Naive thymus-derived CD8-positive, alpha-beta T cell (primary cell): ENCODE measurements at regions not wholly inside any gene's neighbourhood (a gene's known extent, or its start where the extent isn't known, plus 50 kb on each side); places are given as distances from the start of the nearest gene placed in this dataset.
"Not testable (repeated sequence)": the region's sequence is repeated elsewhere in the genome, so short reads cannot be mapped to it uniquely, and the experiment has no call there.

Experiments used
- ATAC-seq, 2 donors: fragments of 150-1000 bp; cut with Tn5 transposase in 1 of 2; sonication (Bioruptor Pico), chemical (Tn5 transposase) in 1 of 2; 1 replicate in 1 of 2; 2 replicates in 1 of 2; pipeline ENCODE4 v1.10.0; 2021; ENCODE audit warnings: mild to moderate bottlenecking in 2 of 2, moderate library complexity in 2 of 2
- POLR2A ChIA-PET: fragments of 350-600 bp; sonication (Branson Sonifier 250); formaldehyde crosslinking; loops from one replicate; lab custom pipeline; 2021; ENCODE audit warnings: antibody characterized with exemption; lab: Charles Lee
- DNase-seq, 10 donors: peaks; one replicate each; pipeline versions ENCODE4 v3.0.0 to v3.0.0-alpha.2; 2020 to 2022
- H3K27ac Mint-ChIP-seq, 10 donors: one replicate each; pipeline ENCODE4 v1.8.0; 2020 to 2022; ENCODE audit warnings: mild to moderate bottlenecking in 10 of 10, mixed read lengths in 10 of 10, moderate library complexity in 4 of 10, inconsistent platforms in 1 of 10
- H3K27me3 Mint-ChIP-seq, 5 donors: one replicate each; pipeline ENCODE4 v1.8.0; 2021 to 2022; ENCODE audit warnings: mixed read lengths in 5 of 5
- H3K36me3 Mint-ChIP-seq, 3 donors: one replicate each; pipeline ENCODE4 v1.8.0; 2020 to 2022; ENCODE audit warnings: mixed read lengths in 3 of 3, mild to moderate bottlenecking in 2 of 3, inconsistent platforms in 1 of 3
- H3K4me1 Mint-ChIP-seq, 4 donors: one replicate each; pipeline ENCODE4 v1.8.0; 2021 to 2022; ENCODE audit warnings: mixed read lengths in 4 of 4
- H3K4me3 Mint-ChIP-seq, 10 donors: one replicate each; pipeline ENCODE4 v1.8.0; 2020 to 2022; ENCODE audit warnings: mild to moderate bottlenecking in 10 of 10, mixed read lengths in 10 of 10, moderate library complexity in 6 of 10, inconsistent platforms in 1 of 10
- H3K9me3 Mint-ChIP-seq, 9 donors: one replicate each; pipeline ENCODE4 v1.8.0; 2020 to 2022; ENCODE audit warnings: mixed read lengths in 9 of 9, mild to moderate bottlenecking in 3 of 9, inconsistent platforms in 1 of 9, moderate library complexity in 1 of 9

GRCh38 chr20:23146181-23146580 is 60.1 kb upstream of the CD93 start:
- Mint-ChIP-seq H3K27me3 (peaks cover 0 to 9% (median 0%) of the 10 kb centered on the region in 5 donors), H3K36me3 (no peaks in the 10 kb centered on the region), H3K27ac (no peak overlapping the region), H3K4me3 (no peak overlapping the region), H3K9me3 (no peaks in the 10 kb centered on the region), H3K4me1 (peaks cover 0 to 29% (median 7%) of the 10 kb centered on the region in 4 donors)
- no peak for ATAC-seq
- POLR2A ChIA-PET: no interaction called here
- no peak for DNase-seq

GRCh38 chr20:23145281-23145700 is 59.2 kb upstream of the CD93 start:
- peaks cover 0 to 9% (median 0%) of the 10 kb centered on the region in 5 donors for H3K27me3 Mint-ChIP-seq
- POLR2A ChIA-PET: no interaction called here
- no peak for DNase-seq
- H3K4me1 Mint-ChIP-seq: peaks cover 0 to 29% (median 7%) of the 10 kb centered on the region in 4 donors
- H3K36me3 Mint-ChIP-seq: no peaks in the 10 kb centered on the region
- no peak overlapping the region for H3K4me3 Mint-ChIP-seq
- no peaks in the 10 kb centered on the region for H3K9me3 Mint-ChIP-seq
- no peak overlapping the region for H3K27ac Mint-ChIP-seq
- no peak for ATAC-seq

GRCh38 chr20:23144856-23145255 is 58.7 kb upstream of the CD93 start:
- ATAC-seq (no peak), DNase-seq (no peak)
- no peaks in the 10 kb centered on the region for H3K9me3 Mint-ChIP-seq
- peaks cover 0 to 9% (median 0%) of the 10 kb centered on the region in 5 donors for H3K27me3 Mint-ChIP-seq
- peaks cover 0 to 29% (median 7%) of the 10 kb centered on the region in 4 donors for H3K4me1 Mint-ChIP-seq
- no peak overlapping the region for H3K4me3 Mint-ChIP-seq
- H3K36me3 Mint-ChIP-seq: no peaks in the 10 kb centered on the region
- POLR2A ChIA-PET: no interaction called here
- H3K27ac Mint-ChIP-seq: no peak overlapping the region

- Mint-ChIP-seq H3K4me3 (no peak overlapping the region), H3K36me3 (no peaks in the 10 kb centered on the region), H3K27me3 (peaks cover 0 to 9% (median 0%) of the 10 kb centered on the region in 5 donors), H3K4me1 (peaks cover 0 to 29% (median 7%) of the 10 kb centered on the region in 4 donors), H3K27ac (no peak overlapping the region), H3K9me3 (no peaks in the 10 kb centered on the region)
- ATAC-seq (no peak), DNase-seq (no peak)
- POLR2A ChIA-PET: no interaction called here
These were observed 58.0 kb upstream of the CD93 start for GRCh38 chr20:23143986-23144690.

- no peaks in the 10 kb centered on the region for H3K36me3 Mint-ChIP-seq
- H3K4me1 Mint-ChIP-seq: peaks cover 0 to 28% (median 7%) of the 10 kb centered on the region in 4 donors
- ATAC-seq: no peak
- POLR2A ChIA-PET: no interaction called here
- H3K27me3 Mint-ChIP-seq: peaks cover 0 to 9% (median 0%) of the 10 kb centered on the region in 5 donors
- H3K27ac Mint-ChIP-seq: no peak overlapping the region
- H3K4me3 Mint-ChIP-seq: no peak overlapping the region
- H3K9me3 Mint-ChIP-seq: no peaks in the 10 kb centered on the region
- no peak for DNase-seq
These were observed 57.0 kb upstream of the CD93 start for GRCh38 chr20:23143098-23143497.

- no peak overlapping the region for H3K27ac Mint-ChIP-seq
- peaks cover 0 to 9% (median 0%) of the 10 kb centered on the region in 5 donors for H3K27me3 Mint-ChIP-seq
- no peaks in the 10 kb centered on the region for H3K9me3 Mint-ChIP-seq
- no peak overlapping the region for H3K4me3 Mint-ChIP-seq
- no peaks in the 10 kb centered on the region for H3K36me3 Mint-ChIP-seq
- H3K4me1 Mint-ChIP-seq: peaks cover 0 to 24% (median 7%) of the 10 kb centered on the region in 4 donors
- POLR2A ChIA-PET: no interaction called here
- ATAC-seq (no peak), DNase-seq (no peak)
These were observed 56.3 kb upstream of the CD93 start for GRCh38 chr20:23142162-23143050.

- ATAC-seq (no peak), DNase-seq (no peak)
- H3K9me3 Mint-ChIP-seq: no peaks in the 10 kb centered on the region
- H3K27ac Mint-ChIP-seq: no peak overlapping the region
- no peak overlapping the region for H3K4me3 Mint-ChIP-seq
- H3K27me3 Mint-ChIP-seq: peaks cover 0 to 9% (median 0%) of the 10 kb centered on the region in 5 donors
- POLR2A ChIA-PET: no interaction called here
- H3K36me3 Mint-ChIP-seq: no peaks in the 10 kb centered on the region
- peaks cover 0 to 24% (median 7%) of the 10 kb centered on the region in 4 donors for H3K4me1 Mint-ChIP-seq
These were observed 55.5 kb upstream of the CD93 start for GRCh38 chr20:23141450-23142161.

- H3K27me3 Mint-ChIP-seq: peaks cover 0 to 9% (median 0%) of the 10 kb centered on the region in 5 donors
These were observed 54.9 kb upstream of the CD93 start for GRCh38 chr20:23140991-23141390.

GRCh38 chr20:23139984-23140383 is 53.9 kb upstream of the CD93 start:
- H3K36me3 Mint-ChIP-seq, DNase-seq, H3K4me3 Mint-ChIP-seq, H3K9me3 Mint-ChIP-seq, H3K27ac Mint-ChIP-seq, POLR2A ChIA-PET, H3K27me3 Mint-ChIP-seq, ATAC-seq: not testable (repeated sequence)
- H3K4me1 Mint-ChIP-seq: peaks cover 0 to 20% (median 7%) of the 10 kb centered on the region in 4 donors

More at GRCh38 chr20:23140991-23141390, 54.9 kb upstream of the CD93 start:
- POLR2A ChIA-PET: no interaction called here
- Mint-ChIP-seq H3K36me3 (no peaks in the 10 kb centered on the region), H3K4me1 (peaks cover 0 to 25% (median 7%) of the 10 kb centered on the region in 4 donors), H3K4me3 (no peak overlapping the region), H3K9me3 (no peaks in the 10 kb centered on the region), H3K27ac (no peak overlapping the region)
- ATAC-seq (no peak), DNase-seq (no peak)

- no peak overlapping the region for H3K27ac Mint-ChIP-seq
- POLR2A ChIA-PET: no interaction called here
- H3K36me3 Mint-ChIP-seq: no peaks in the 10 kb centered on the region
- ATAC-seq (no peak), DNase-seq (peak in 1 of 10 donors; percentile 30)
- no peaks in the 10 kb centered on the region for H3K27me3 Mint-ChIP-seq
- H3K4me1 Mint-ChIP-seq: peaks cover 0 to 19% (median 7%) of the 10 kb centered on the region in 4 donors
- H3K9me3 Mint-ChIP-seq: no peaks in the 10 kb centered on the region
- H3K4me3 Mint-ChIP-seq: no peak overlapping the region
These were observed 53.4 kb upstream of the CD93 start for GRCh38 chr20:23139524-23139923.

GRCh38 chr20:23138682-23139081 is 52.6 kb upstream of the CD93 start:
- no peak for ATAC-seq
- no peaks in the 10 kb centered on the region for H3K27me3 Mint-ChIP-seq
- POLR2A ChIA-PET: no interaction called here
- peaks cover 0 to 19% (median 7%) of the 10 kb centered on the region in 4 donors for H3K4me1 Mint-ChIP-seq
- H3K36me3 Mint-ChIP-seq: no peaks in the 10 kb centered on the region
- no peaks in the 10 kb centered on the region for H3K9me3 Mint-ChIP-seq
- no peak overlapping the region for H3K27ac Mint-ChIP-seq
- no peak overlapping the region for H3K4me3 Mint-ChIP-seq
- no peak for DNase-seq

- no peak for ATAC-seq
These were observed 52.1 kb upstream of the CD93 start for GRCh38 chr20:23138226-23138625.

More at GRCh38 chr20:23138226-23138625, 52.1 kb upstream of the CD93 start:
- DNase-seq: no peak
- H3K27me3 Mint-ChIP-seq: no peaks in the 10 kb centered on the region
- H3K36me3 Mint-ChIP-seq: no peaks in the 10 kb centered on the region
- no peaks in the 10 kb centered on the region for H3K9me3 Mint-ChIP-seq
- POLR2A ChIA-PET: no interaction called here
- no peak overlapping the region for H3K27ac Mint-ChIP-seq
- peaks cover 0 to 19% (median 7%) of the 10 kb centered on the region in 4 donors for H3K4me1 Mint-ChIP-seq
- no peak overlapping the region for H3K4me3 Mint-ChIP-seq
